GM19395 (cell line): ENCODE measurements at regions not wholly inside any gene's neighbourhood (a gene's known extent, or its start where the extent isn't known, plus 50 kb on each side); places are given as distances from the start of the nearest gene placed in this dataset.

Experiments
- ATAC-seq: cut with Tn5 transposase; IDR thresholded peaks from one replicate; pipeline ENCODE4 v1.9.1; 2021; ENCODE audit warnings: mild to moderate bottlenecking, moderate library complexity; ENCODE audit not compliant: unreplicated experiment

GRCh38 chr14:101022916-101023435 is 119.5 kb upstream of the RTL1 start:
- no peak for ATAC-seq

GRCh38 chr14:101024686-101025085 is 121.2 kb upstream of the RTL1 start:
- ATAC-seq = no peak

GRCh38 chr14:101025131-101025530 is 121.6 kb upstream of the RTL1 start:
- ATAC-seq = no peak

- ATAC-seq = no peak
Measured at GRCh38 chr14:101025696-101026095, 122.2 kb upstream of the RTL1 start.

- no peak for ATAC-seq
Measured at GRCh38 chr14:101026341-101026740, 122.8 kb upstream of the RTL1 start.

- no peak for ATAC-seq
Measured at GRCh38 chr14:101027291-101027690, 123.8 kb upstream of the RTL1 start.

- no peak for ATAC-seq
Measured at GRCh38 chr14:101027966-101028365, 124.4 kb upstream of the RTL1 start.

GRCh38 chr14:101028971-101029667 is 125.6 kb upstream of the RTL1 start:
- no peak for ATAC-seq

GRCh38 chr14:101029668-101030290 is 126.3 kb upstream of the RTL1 start:
- no peak for ATAC-seq

GRCh38 chr14:101030586-101030985 is 127.1 kb upstream of the RTL1 start:
- ATAC-seq = no peak

- no peak for ATAC-seq
Measured at GRCh38 chr14:101031186-101031585, 127.7 kb upstream of the RTL1 start.

GRCh38 chr14:101031721-101032120 is 128.2 kb upstream of the RTL1 start:
- ATAC-seq = no peak

GRCh38 chr14:101032433-101032832 is 128.9 kb upstream of the RTL1 start:
- no peak for ATAC-seq

- ATAC-seq = no peak
Measured at GRCh38 chr14:101033006-101033405, 129.5 kb upstream of the RTL1 start.

- ATAC-seq = no peak
Measured at GRCh38 chr14:101033446-101034165, 130.1 kb upstream of the RTL1 start.

- no peak for ATAC-seq
Measured at GRCh38 chr14:101034986-101035385, 131.5 kb upstream of the RTL1 start.

GRCh38 chr14:101035466-101036225 is 132.1 kb upstream of the RTL1 start:
- ATAC-seq = no peak

GRCh38 chr14:101037021-101037817 is 133.7 kb upstream of the RTL1 start:
- ATAC-seq = no peak

- no peak for ATAC-seq
Measured at GRCh38 chr14:101039031-101039754, 135.7 kb upstream of the RTL1 start.

GRCh38 chr14:101039755-101040138 is 136.2 kb upstream of the RTL1 start:
- ATAC-seq = no peak
